ENCODE measurements at regions not wholly inside any gene's neighbourhood (a gene's known extent, or its start where the extent isn't known, plus 50 kb on each side); places are given as distances from the start of the nearest gene placed in this dataset.

GRCh38 chrX:139085404-139085803 is 373.9 kb upstream of the FGF13 start:
- TF ChIP-seq, protein P1, sequence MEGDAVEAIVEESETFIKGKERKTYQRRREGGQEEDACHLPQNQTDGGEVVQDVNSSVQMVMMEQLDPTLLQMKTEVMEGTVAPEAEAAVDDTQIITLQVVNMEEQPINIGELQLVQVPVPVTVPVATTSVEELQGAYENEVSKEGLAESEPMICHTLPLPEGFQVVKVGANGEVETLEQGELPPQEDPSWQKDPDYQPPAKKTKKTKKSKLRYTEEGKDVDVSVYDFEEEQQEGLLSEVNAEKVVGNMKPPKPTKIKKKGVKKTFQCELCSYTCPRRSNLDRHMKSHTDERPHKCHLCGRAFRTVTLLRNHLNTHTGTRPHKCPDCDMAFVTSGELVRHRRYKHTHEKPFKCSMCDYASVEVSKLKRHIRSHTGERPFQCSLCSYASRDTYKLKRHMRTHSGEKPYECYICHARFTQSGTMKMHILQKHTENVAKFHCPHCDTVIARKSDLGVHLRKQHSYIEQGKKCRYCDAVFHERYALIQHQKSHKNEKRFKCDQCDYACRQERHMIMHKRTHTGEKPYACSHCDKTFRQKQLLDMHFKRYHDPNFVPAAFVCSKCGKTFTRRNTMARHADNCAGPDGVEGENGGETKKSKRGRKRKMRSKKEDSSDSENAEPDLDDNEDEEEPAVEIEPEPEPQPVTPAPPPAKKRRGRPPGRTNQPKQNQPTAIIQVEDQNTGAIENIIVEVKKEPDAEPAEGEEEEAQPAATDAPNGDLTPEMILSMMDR (IDR thresholded peaks at IDR 0.05; ENCODE audit: insufficient read depth, missing control alignments) = no peak
- no peak for FAIRE-seq
- no peak for DNase-seq (ENCODE audit: insufficient read length, low spot score)

DNA sequence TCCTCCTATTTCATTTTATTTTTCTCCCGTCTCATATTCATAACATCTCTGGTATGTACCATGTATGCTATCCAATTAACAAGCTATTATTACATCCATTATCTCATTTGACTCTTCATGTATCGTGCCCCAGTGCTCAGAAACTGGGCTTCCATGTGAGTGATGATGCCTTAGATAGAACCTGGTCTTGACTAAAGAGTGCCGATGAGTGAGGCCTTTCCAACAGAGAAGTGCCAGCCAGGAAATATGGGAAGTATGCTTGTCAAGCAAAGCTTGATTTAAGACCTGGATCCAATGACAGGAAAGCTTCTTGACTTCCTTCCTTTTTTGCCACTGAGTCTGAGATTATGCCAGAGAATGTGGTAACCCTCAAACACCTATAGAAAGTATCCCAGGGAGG is 371.7 kb upstream of the FGF13 start:
- DNase-seq (ENCODE audit: insufficient read length, low spot score) (no peak), FAIRE-seq (no peak)
- TF ChIP-seq, protein P1 (IDR thresholded peaks at IDR 0.05; ENCODE audit: insufficient read depth, missing control alignments) = no peak

GRCh38 chrX:139081965-139082364 is 370.4 kb upstream of the FGF13 start:
- TF ChIP-seq, protein P1 (IDR thresholded peaks at IDR 0.05; ENCODE audit: insufficient read depth, missing control alignments) = no peak
- FAIRE-seq (no peak), DNase-seq (ENCODE audit: insufficient read length, low spot score) (no peak)

DNA sequence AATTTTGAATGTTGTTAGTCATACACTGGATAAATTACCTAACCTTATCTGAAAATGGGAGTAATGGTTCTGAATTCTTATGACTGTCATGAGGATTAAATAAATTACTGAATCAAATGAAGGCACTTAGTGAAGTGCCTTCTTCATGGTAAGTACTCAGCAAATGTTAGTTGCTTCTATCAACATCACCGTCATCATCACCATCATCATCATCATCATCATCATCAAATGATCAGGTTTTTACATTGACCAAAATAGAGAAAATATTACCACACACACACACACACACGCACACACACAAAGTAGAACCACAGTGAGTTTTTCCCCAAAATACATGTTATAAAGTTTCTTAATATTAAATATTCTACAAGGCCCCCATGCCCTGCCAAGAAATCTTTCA is 368.3 kb upstream of the FGF13 start:
- DNase-seq (ENCODE audit: insufficient read length, low spot score) = no peak
- TF ChIP-seq, protein P1 (IDR thresholded peaks at IDR 0.05; ENCODE audit: insufficient read depth, missing control alignments) = no peak
- no peak for FAIRE-seq

DNA sequence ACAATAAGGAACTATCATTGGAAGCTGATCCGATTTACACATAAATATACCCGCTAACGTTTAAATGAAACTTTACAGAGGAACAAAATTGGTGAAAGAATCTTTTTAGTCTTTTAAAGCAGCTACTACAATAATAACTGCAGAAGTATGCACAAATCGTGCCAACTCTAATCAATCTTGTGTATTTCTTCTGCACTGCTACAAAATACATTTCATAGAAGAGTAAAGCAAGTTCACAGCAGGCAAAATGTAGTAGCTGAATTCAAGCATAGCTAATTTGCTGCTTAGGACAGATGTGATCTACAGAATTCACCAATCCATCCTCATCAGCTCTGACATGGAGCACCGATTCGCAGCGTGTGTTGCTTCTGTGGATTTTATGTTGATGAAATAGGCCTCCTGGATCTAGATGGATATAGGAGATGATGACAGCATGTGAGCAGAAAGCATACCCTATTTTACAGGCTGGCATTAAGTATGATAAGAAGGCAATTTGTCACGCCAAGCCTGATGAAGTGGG is 367.3 kb upstream of the FGF13 start:
- TF ChIP-seq, protein P1 (IDR thresholded peaks at IDR 0.05; ENCODE audit: insufficient read depth, missing control alignments) = no peak
- FAIRE-seq (no peak), DNase-seq (ENCODE audit: insufficient read length, low spot score) (no peak)

GRCh38 chrX:139078342-139078741 is 366.8 kb upstream of the FGF13 start:
- no peak for DNase-seq (ENCODE audit: insufficient read length, low spot score)
- no peak for FAIRE-seq
- TF ChIP-seq, protein P1 (IDR thresholded peaks at IDR 0.05; ENCODE audit: insufficient read depth, missing control alignments) = no peak

DNA sequence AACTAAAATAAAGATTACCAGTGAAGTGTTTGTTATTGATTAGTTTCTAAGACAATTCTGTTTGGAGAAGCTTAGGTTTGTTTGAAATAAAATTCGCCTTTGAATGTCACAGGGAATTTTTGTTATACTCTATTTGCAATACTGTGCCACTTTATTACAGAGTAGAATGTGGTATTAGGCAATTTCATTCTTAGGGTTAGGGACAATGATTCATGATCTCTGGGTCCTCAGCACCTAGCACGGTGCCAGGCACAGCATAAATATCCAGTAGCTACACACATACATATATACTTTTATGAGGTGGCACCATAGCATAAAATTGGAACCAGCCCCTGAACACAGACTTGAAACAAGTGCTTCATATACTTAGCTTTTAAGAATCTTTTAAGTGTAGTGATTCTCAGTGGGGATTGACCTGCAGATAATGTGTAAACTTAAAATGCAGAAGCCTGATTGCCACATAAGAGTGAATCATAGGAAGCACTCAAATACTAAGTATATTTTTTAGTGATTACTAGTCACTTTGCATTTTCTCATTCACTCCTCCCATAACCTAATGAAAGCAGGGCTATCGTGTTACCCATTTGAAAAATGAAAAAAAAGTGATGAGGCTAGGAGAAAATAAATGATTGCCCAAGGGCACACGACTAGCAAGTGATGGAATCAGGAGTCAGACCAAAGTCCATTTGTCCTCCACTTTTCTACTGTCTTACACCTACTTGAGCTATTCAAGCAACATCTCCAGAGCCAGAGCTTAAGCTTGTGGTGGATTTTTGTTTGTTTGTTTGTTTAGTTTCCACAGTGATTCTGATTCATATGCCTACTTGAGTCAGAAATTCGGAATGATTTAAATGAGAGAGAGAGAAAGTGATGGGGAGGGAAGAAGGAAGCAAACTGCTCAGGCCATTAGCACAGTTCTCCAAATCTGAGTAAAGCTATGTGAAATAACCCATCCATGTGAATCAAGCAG is 366.0 kb upstream of the FGF13 start:
- FAIRE-seq = no peak
- TF ChIP-seq, protein P1 (IDR thresholded peaks at IDR 0.05; ENCODE audit: insufficient read depth, missing control alignments) = no peak
- DNase-seq (ENCODE audit: insufficient read length, low spot score) = no peak

Data from D721Med (cell line).